GM19035 (cell line): ENCODE measurements at regions not wholly inside any gene's neighbourhood (a gene's known extent, or its start where the extent isn't known, plus 50 kb on each side); places are given as distances from the start of the nearest gene placed in this dataset.
"Not testable (repeated sequence)": the region's sequence is repeated elsewhere in the genome, so short reads cannot be mapped to it uniquely, and the experiment has no call there.

ENCODE experiments used
- ATAC-seq: cut with Tn5 transposase; IDR thresholded peaks from one replicate; pipeline ENCODE4 v1.9.1; 2021; ENCODE audit not compliant: unreplicated experiment

DNA sequence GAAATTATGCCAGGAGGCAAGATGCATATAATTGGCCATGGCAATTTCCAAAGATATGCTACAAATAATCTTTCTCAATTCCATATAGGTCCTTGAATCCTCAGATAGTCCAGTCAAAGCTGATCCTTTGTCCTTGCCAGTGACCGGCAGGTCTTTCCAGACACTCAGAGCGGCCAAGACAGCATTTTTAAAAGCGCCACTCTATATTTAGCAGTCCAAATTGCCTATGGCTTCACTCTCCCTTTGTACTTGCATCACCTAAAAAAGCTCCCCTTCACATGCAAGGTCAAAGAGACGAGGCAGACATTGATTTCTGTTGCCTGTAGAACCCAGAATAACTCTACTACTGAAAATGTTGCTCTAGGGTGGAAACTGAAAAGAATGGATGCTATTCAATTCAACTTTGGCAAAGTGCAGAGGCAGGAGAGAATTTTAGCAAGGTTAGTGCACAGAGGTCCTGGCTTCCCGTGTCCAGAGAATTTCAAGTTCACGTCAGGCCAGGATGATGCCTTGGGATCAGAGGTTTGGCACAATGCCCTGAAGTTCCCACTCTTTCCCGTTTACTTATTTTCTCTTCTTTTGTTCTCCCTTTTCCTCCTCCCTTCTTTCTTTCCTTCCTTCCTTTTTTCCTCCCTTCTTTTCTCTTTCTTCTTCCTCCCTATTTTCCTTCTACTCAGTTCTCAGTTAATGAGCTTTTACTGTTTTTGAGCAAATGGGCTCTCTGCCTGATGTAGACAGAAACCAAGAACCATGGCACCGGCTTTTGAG is 108.5 kb downstream of the KCNK1 start:
- no peak for ATAC-seq

- ATAC-seq = no peak
Measured at GRCh38 chr1:233723387-233723786, 109.5 kb downstream of the KCNK1 start.

DNA sequence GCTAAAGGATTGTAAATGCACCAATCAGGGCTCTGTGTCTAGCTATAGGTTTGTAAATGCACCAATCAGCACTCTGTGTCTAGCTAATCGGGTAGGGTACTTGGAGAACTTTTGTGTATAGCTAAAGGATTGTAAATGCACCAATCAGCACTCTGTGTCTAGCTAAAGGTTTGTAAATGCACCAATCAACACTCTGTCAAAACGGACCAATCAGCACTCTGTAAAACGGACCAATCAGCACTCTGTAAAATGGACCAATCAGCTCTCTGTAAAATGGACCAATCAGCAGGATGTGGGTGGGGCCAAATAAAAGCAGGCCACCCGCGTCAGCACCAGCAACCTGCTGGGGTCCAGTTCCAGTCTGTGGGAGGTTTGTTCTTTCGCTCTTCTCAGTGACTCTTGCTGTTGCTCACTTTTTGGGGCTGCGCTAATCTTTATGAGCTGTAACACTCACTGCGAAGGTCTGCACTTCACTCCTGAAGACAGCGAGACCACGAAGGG is 110.3 kb downstream of the KCNK1 start:
- not testable (repeated sequence) for ATAC-seq

GRCh38 chr1:233725423-233725822 is 111.5 kb downstream of the KCNK1 start:
- ATAC-seq = no peak

GRCh38 chr1:233728721-233729120 is 114.8 kb downstream of the KCNK1 start:
- no peak for ATAC-seq

GRCh38 chr1:233730380-233730779 is 116.5 kb downstream of the KCNK1 start:
- no peak for ATAC-seq

- no peak for ATAC-seq
Measured at GRCh38 chr1:233730809-233731208, 116.9 kb downstream of the KCNK1 start.

DNA sequence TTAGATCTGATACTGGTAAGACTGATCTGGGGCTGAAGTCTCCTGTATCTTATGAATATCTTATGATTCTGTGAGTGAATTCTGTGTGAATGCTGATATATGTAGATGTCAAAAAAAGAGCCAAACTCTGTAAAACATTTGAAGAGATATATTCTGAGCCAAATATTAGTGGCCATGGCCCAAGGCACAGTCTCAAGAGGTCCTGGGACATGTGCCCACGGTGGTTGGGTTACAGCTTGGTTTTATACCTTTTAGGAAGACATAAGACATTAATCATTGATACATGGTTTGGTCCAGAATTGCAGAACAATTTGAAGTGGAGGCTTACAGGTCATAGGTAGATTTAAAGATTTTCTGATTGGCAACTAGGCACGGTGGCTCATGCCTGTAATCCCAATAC is 118.3 kb downstream of the KCNK1 start:
- no peak for ATAC-seq

DNA sequence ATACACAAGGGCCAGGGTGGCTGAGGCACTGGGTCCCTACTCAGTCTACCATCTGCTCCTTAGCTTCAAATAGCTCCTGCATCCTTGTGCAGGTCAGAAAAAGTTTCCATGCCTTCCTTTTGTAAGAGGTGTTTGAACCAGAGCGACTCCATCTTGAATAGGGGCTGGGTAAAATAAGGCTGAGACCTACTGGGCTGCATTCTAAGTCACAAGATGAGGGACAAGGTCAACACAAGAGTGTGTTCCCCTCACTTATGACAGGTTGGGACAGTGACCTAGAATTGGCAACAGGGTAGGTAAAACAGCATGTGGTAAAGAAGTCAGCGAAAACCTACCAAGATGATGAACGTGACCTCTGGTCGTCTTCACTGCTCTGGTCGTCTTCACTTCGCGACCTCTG is 120.5 kb downstream of the KCNK1 start:
- no peak for ATAC-seq

DNA sequence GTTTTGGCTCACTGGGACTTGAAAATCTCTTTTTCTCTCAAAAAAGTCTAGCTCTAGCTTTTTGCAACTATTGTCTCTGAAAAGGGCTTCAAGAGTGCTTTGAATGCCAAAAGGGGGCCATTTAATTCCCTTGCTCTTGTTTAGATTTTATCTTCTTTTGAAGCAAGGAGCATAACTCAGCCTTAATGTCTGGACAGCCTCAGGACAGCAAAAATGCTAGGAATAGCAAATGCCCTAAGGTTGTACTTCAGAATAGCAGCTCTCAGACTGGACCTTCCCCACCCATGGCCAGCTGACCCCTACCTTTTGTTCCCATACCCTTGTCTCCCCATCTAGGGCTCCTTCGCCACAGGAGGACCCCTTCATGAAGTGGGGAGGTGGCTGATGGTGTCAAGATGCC is 121.4 kb downstream of the KCNK1 start:
- ATAC-seq = no peak

DNA sequence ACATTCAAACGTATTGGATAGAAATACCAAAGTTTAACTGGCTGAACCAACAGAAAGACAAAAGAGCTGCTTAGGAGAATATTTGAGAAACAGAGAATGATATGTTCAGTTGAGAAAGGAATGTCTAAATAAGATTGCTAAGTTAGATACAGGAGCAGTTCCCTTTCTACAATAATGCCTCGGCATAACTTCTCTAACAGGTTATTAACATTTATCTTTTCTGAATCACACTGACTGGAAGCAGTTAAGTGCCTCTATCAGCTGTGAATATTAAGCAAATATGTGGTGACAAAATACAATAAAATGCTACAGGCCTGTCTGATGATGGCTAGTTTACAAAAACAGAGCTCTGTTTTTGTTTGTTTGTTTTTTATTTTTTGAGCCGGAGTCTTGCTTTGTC is 121.9 kb downstream of the KCNK1 start:
- no peak for ATAC-seq

DNA sequence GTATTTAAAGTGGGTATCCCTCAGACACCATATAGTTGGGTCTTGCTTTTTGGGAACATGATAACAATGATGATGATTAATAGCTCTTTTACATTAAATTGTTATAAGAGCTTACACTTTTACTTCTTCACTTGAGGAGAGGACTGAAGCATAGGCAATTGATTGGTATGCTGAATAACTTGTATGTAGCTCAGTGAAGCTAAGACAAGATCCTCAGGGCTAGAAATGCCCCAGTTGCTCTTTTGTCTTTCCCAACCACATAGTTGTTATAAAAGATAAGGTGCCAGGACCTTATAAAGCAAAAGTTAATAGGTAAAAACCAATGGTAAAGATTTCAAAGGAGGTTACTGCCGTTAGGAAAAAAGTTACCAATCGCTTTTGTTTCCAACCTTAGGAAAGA is 123.4 kb downstream of the KCNK1 start:
- ATAC-seq = no peak

GRCh38 chr1:233738396-233738795 is 124.5 kb downstream of the KCNK1 start:
- ATAC-seq = no peak

GRCh38 chr1:233738850-233739249 is 124.9 kb downstream of the KCNK1 start:
- ATAC-seq = no peak

GRCh38 chr1:233744779-233745513 is 131.0 kb downstream of the KCNK1 start:
- no peak for ATAC-seq

GRCh38 chr1:233750139-233750538 is 136.2 kb downstream of the KCNK1 start:
- ATAC-seq = no peak

- no peak for ATAC-seq
Measured at GRCh38 chr1:233759665-233760064, 144.8 kb upstream of the SLC35F3 start.

DNA sequence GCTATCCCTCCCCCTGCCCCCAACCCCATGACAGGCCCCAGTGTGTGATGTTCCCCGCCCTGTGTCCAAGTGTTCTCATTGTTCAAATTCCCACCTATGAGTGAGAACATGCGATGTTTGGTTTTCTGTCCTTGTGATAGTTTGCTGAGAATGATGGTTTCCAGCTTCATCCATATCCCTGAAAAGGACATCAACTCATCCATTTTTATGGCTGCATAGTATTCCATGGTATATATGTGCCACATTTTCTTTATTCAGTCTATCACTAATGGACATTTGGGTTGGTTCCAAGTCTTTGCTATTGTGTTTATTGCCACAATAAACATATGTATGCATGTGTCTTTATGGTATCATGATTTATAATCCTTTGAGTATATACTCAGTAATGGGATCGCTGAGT is 140.2 kb upstream of the SLC35F3 start:
- ATAC-seq = not testable (repeated sequence)

- ATAC-seq = no peak
Measured at GRCh38 chr1:233777566-233777965, 126.9 kb upstream of the SLC35F3 start.

- ATAC-seq = no peak
Measured at GRCh38 chr1:233780049-233780448, 124.4 kb upstream of the SLC35F3 start.

- ATAC-seq = no peak
Measured at GRCh38 chr1:233782937-233783586, 121.4 kb upstream of the SLC35F3 start.

DNA sequence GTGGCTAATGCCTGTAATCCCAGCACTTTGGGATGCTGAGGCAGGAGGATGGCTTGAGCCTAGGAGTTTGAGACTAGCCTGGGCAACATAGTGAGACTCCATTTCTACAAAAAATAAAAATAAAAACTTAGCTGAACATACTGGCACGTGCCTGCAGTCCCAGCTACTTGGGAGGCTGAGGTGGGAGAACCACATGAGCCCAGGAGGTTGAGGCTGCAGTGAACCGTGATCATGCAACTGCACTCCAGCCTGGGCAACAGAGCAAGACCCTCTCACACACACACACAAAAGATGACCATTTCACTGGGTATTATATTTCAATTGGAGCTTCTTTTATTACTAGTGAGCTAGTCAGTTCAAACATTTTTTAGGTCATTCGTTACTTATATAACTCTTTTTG is 116.9 kb upstream of the SLC35F3 start:
- no peak for ATAC-seq
